ENCODE measurements at regions not wholly inside any gene's neighbourhood (a gene's known extent, or its start where the extent isn't known, plus 50 kb on each side); places are given as distances from the start of the nearest gene placed in this dataset.
"Not testable (repeated sequence)": the region's sequence is repeated elsewhere in the genome, so short reads cannot be mapped to it uniquely, and the experiment has no call there.

GRCh38 chr7:112977244-112977955 is 109.2 kb downstream of the GPR85 start:
- TF ChIP-seq ETS1 (IDR thresholded peaks at IDR 0.05); CTCF (conservative IDR thresholded peaks at IDR 0.05; ENCODE audit: low read depth in 2 of 2); EZH2phosphoT487 (IDR thresholded peaks at IDR 0.05; ENCODE audit: unreplicated experiment); EZH2 (IDR thresholded peaks at IDR 0.05; ENCODE audit: low read depth, unreplicated experiment); REST (IDR thresholded peaks at IDR 0.05; ENCODE audit: unreplicated experiment); POLR2AphosphoS5 (IDR thresholded peaks at IDR 0.05; ENCODE audit: low read depth); CREB1 (CRISPR knock-in tag; IDR thresholded peaks at IDR 0.05; ENCODE audit: low read depth): not testable (repeated sequence)

Measured in GM23338 (cell line).